HG02610 (cell line): ENCODE measurements at regions not wholly inside any gene's neighbourhood (a gene's known extent, or its start where the extent isn't known, plus 50 kb on each side); places are given as distances from the start of the nearest gene placed in this dataset.
A peak's percentile ranks its signal among the peaks of the same experiment; 100 is the strongest.

Source experiments
- ATAC-seq: cut with Tn5 transposase; IDR thresholded peaks from one replicate; pipeline ENCODE4 v1.9.1; 2021; ENCODE audit warnings: mild to moderate bottlenecking, moderate library complexity; ENCODE audit not compliant: unreplicated experiment

GRCh38 chr6:6376845-6377244, 56.4 kb upstream of the F13A1 start:
- no peak for ATAC-seq

GRCh38 chr6:6377621-6378020, 57.2 kb upstream of the F13A1 start:
- ATAC-seq = no peak

GRCh38 chr6:6379573-6379972, 59.1 kb upstream of the F13A1 start:
- ATAC-seq = no peak

- peak; percentile 53 for ATAC-seq
These were observed 64.1 kb upstream of the F13A1 start for GRCh38 chr6:6384520-6384919.

GRCh38 chr6:6386010-6386409, 65.5 kb upstream of the F13A1 start:
- ATAC-seq = no peak

- peak; percentile 43 for ATAC-seq
These were observed 70.6 kb upstream of the F13A1 start for GRCh38 chr6:6390849-6391602.

- ATAC-seq = peak; percentile 64
These were observed 72.0 kb upstream of the F13A1 start for GRCh38 chr6:6392214-6393068.

- peak; percentile 12 for ATAC-seq
These were observed 72.6 kb upstream of the F13A1 start for GRCh38 chr6:6393069-6393529.

GRCh38 chr6:6395581-6396197, 75.2 kb upstream of the F13A1 start:
- no peak for ATAC-seq

GRCh38 chr6:6397842-6398241, 77.4 kb upstream of the F13A1 start:
- peak; percentile 54 for ATAC-seq

- ATAC-seq = no peak
These were observed 79.1 kb upstream of the F13A1 start for GRCh38 chr6:6399568-6399967.

GRCh38 chr6:6401401-6401800, 80.9 kb upstream of the F13A1 start:
- no peak for ATAC-seq

- no peak for ATAC-seq
These were observed 81.5 kb upstream of the F13A1 start for GRCh38 chr6:6402006-6402405.

- no peak for ATAC-seq
These were observed 82.1 kb upstream of the F13A1 start for GRCh38 chr6:6402591-6402990.

GRCh38 chr6:6405031-6405430, 84.6 kb upstream of the F13A1 start:
- ATAC-seq = no peak

- ATAC-seq = no peak
These were observed 85.7 kb upstream of the F13A1 start for GRCh38 chr6:6405997-6406714.

- ATAC-seq = no peak
These were observed 86.2 kb upstream of the F13A1 start for GRCh38 chr6:6406715-6407070.

GRCh38 chr6:6407071-6407741, 86.7 kb upstream of the F13A1 start:
- ATAC-seq = peak; percentile 94

- no peak for ATAC-seq
These were observed 89.1 kb upstream of the F13A1 start for GRCh38 chr6:6409397-6410030.

GRCh38 chr6:6411115-6411514, 90.7 kb upstream of the F13A1 start:
- ATAC-seq = no peak
